Type B pancreatic cell (in vitro differentiated cells): ENCODE measurements at regions not wholly inside any gene's neighbourhood (a gene's known extent, or its start where the extent isn't known, plus 50 kb on each side); places are given as distances from the start of the nearest gene placed in this dataset.

Experiments
- DNase-seq: peaks from one replicate; pipeline ENCODE4 v3.0.0; 2021; ENCODE audit warnings: mixed read lengths; ENCODE audit not compliant: unreplicated experiment; ENCODE audit errors: extremely low spot score
- H3K27ac Mint-ChIP-seq: 2 replicates; pipeline ENCODE4 v1.8.0; 2021; ENCODE audit warnings: mild to moderate bottlenecking, mixed read lengths
- H3K27me3 Mint-ChIP-seq: 2 replicates; pipeline ENCODE4 v1.8.0; 2021; ENCODE audit warnings: mixed read lengths
- H3K36me3 Mint-ChIP-seq: 2 replicates; pipeline ENCODE4 v1.8.0; 2021; ENCODE audit warnings: mixed read lengths
- H3K4me1 Mint-ChIP-seq: one replicate; pipeline ENCODE4 v1.8.0; 2021; ENCODE audit warnings: mixed read lengths; ENCODE audit not compliant: unreplicated experiment
- H3K4me3 Mint-ChIP-seq: 2 replicates; pipeline ENCODE4 v1.8.0; 2021; ENCODE audit warnings: mild to moderate bottlenecking, mixed read lengths
- H3K9me3 Mint-ChIP-seq: 2 replicates; pipeline ENCODE4 v1.8.0; 2021; ENCODE audit warnings: mixed read lengths
- CTCF ChIP-seq: fragments of 200-600 bp; sonication (generic); conservative IDR thresholded peaks from 2 replicates; pipeline ENCODE4 v1.5.0; 2021; ENCODE audit warnings: antibody characterized with exemption, mild to moderate bottlenecking

GRCh38 chr3:57004229-57004628 lies 56.2 kb upstream of the SPATA12 start:
- H3K27me3 Mint-ChIP-seq, result no peaks in the 10 kb centered on the region
- H3K4me3 Mint-ChIP-seq, result no peak overlapping the region
- peaks cover 28% of the 10 kb centered on the region for H3K4me1 Mint-ChIP-seq
- DNase-seq, result no peak
- no peak for TF ChIP-seq CTCF
- H3K9me3 Mint-ChIP-seq, result no peaks in the 10 kb centered on the region
- peak overlapping the region; percentile 0 for H3K27ac Mint-ChIP-seq
- no peaks in the 10 kb centered on the region for H3K36me3 Mint-ChIP-seq

GRCh38 chr3:57003676-57004075 lies 56.8 kb upstream of the SPATA12 start:
- Mint-ChIP-seq H3K4me1 (peaks cover 28% of the 10 kb centered on the region), H3K9me3 (no peaks in the 10 kb centered on the region), H3K4me3 (no peak overlapping the region), H3K27ac (no peak overlapping the region), H3K27me3 (no peaks in the 10 kb centered on the region), H3K36me3 (no peaks in the 10 kb centered on the region)
- no peak for TF ChIP-seq CTCF
- DNase-seq, result no peak

GRCh38 chr3:57001356-57001755 lies 59.1 kb upstream of the SPATA12 start:
- Mint-ChIP-seq H3K4me1 (peaks cover 22% of the 10 kb centered on the region), H3K9me3 (no peaks in the 10 kb centered on the region), H3K36me3 (no peaks in the 10 kb centered on the region), H3K4me3 (no peak overlapping the region), H3K27me3 (no peaks in the 10 kb centered on the region), H3K27ac (no peak overlapping the region)
- no peak for TF ChIP-seq CTCF
- no peak for DNase-seq

- TF ChIP-seq CTCF, result no peak
- Mint-ChIP-seq H3K9me3 (no peaks in the 10 kb centered on the region), H3K36me3 (no peaks in the 10 kb centered on the region), H3K27me3 (peaks cover 4% of the 10 kb centered on the region), H3K27ac (no peak overlapping the region), H3K4me1 (peaks cover 28% of the 10 kb centered on the region), H3K4me3 (no peak overlapping the region)
- no peak for DNase-seq
Observed at GRCh38 chr3:57000012-57000411, 60.5 kb upstream of the SPATA12 start.

- H3K27ac Mint-ChIP-seq, result no peak overlapping the region
Observed at GRCh38 chr3:56999547-56999946, 60.9 kb upstream of the SPATA12 start.

More at GRCh38 chr3:56999547-56999946, 60.9 kb upstream of the SPATA12 start:
- Mint-ChIP-seq H3K36me3 (no peaks in the 10 kb centered on the region), H3K4me3 (no peak overlapping the region), H3K27me3 (peaks cover 4% of the 10 kb centered on the region), H3K9me3 (no peaks in the 10 kb centered on the region), H3K4me1 (peaks cover 28% of the 10 kb centered on the region)
- no peak for DNase-seq
- no peak for TF ChIP-seq CTCF
